Activated T-cell treated with anti-CD3 and anti-CD28 coated beads, Interleukin-2, amount 50 U/mL, for 24 hours (primary cell): ENCODE measurements at regions not wholly inside any gene's neighbourhood (a gene's known extent, or its start where the extent isn't known, plus 50 kb on each side); places are given as distances from the start of the nearest gene placed in this dataset.

Experiments
- DNase-seq: peaks from one replicate; pipeline ENCODE4 v3.0.0-alpha.2; 2020
- H3K27ac Mint-ChIP-seq: 2 replicates; pipeline ENCODE4 v1.8.0; 2020; ENCODE audit warnings: mild to moderate bottlenecking, mixed read lengths
- H3K27me3 Mint-ChIP-seq: 2 replicates; pipeline ENCODE4 v1.8.0; 2020; ENCODE audit warnings: mixed read lengths
- H3K36me3 Mint-ChIP-seq: 2 replicates; pipeline ENCODE4 v1.8.0; 2020; ENCODE audit warnings: low read depth, mixed read lengths
- H3K4me1 Mint-ChIP-seq: 2 replicates; pipeline ENCODE4 v1.8.0; 2020; ENCODE audit warnings: low read depth, mixed read lengths
- H3K4me3 Mint-ChIP-seq: 2 replicates; pipeline ENCODE4 v1.8.0; 2020; ENCODE audit warnings: mild to moderate bottlenecking, moderate library complexity, mixed read lengths
- H3K9me3 Mint-ChIP-seq: 2 replicates; pipeline ENCODE4 v1.8.0; 2020; ENCODE audit warnings: mixed read lengths

- Mint-ChIP-seq H3K9me3 (no peaks in the 10 kb centered on the region), H3K4me3 (no peak overlapping the region), H3K4me1 (peaks cover 45% of the 10 kb centered on the region), H3K36me3 (no peaks in the 10 kb centered on the region), H3K27ac (no peak overlapping the region), H3K27me3 (no peaks in the 10 kb centered on the region)
- DNase-seq = no peak
Measured at GRCh38 chr3:16798738-16799137, 86.0 kb upstream of the PLCL2 start.

- no peaks in the 10 kb centered on the region for H3K27me3 Mint-ChIP-seq
- no peaks in the 10 kb centered on the region for H3K9me3 Mint-ChIP-seq
- no peak for DNase-seq
- no peak overlapping the region for H3K4me3 Mint-ChIP-seq
- H3K4me1 Mint-ChIP-seq = peaks cover 43% of the 10 kb centered on the region
- no peaks in the 10 kb centered on the region for H3K36me3 Mint-ChIP-seq
- H3K27ac Mint-ChIP-seq = no peak overlapping the region
Measured at GRCh38 chr3:16800361-16800760, 84.4 kb upstream of the PLCL2 start.

- DNase-seq = no peak
- H3K4me3 Mint-ChIP-seq = no peak overlapping the region
- H3K4me1 Mint-ChIP-seq = peaks cover 43% of the 10 kb centered on the region
- no peaks in the 10 kb centered on the region for H3K36me3 Mint-ChIP-seq
- no peak overlapping the region for H3K27ac Mint-ChIP-seq
- no peaks in the 10 kb centered on the region for H3K27me3 Mint-ChIP-seq
- H3K9me3 Mint-ChIP-seq = no peaks in the 10 kb centered on the region
Measured at GRCh38 chr3:16801223-16801622, 83.5 kb upstream of the PLCL2 start.

- peak overlapping the region; percentile 7 for H3K27ac Mint-ChIP-seq
- H3K4me3 Mint-ChIP-seq = no peak overlapping the region
- H3K27me3 Mint-ChIP-seq = no peaks in the 10 kb centered on the region
- no peaks in the 10 kb centered on the region for H3K36me3 Mint-ChIP-seq
- peaks cover 38% of the 10 kb centered on the region for H3K4me1 Mint-ChIP-seq
- H3K9me3 Mint-ChIP-seq = no peaks in the 10 kb centered on the region
- DNase-seq = no peak
Measured at GRCh38 chr3:16801698-16802097, 83.1 kb upstream of the PLCL2 start.

GRCh38 chr3:16802389-16802788 lies 82.4 kb upstream of the PLCL2 start:
- Mint-ChIP-seq H3K36me3 (no peaks in the 10 kb centered on the region), H3K9me3 (no peaks in the 10 kb centered on the region), H3K27ac (no peak overlapping the region), H3K4me3 (no peak overlapping the region), H3K27me3 (no peaks in the 10 kb centered on the region), H3K4me1 (peaks cover 32% of the 10 kb centered on the region)
- no peak for DNase-seq

- no peaks in the 10 kb centered on the region for H3K36me3 Mint-ChIP-seq
- H3K4me1 Mint-ChIP-seq = peaks cover 29% of the 10 kb centered on the region
- H3K9me3 Mint-ChIP-seq = no peaks in the 10 kb centered on the region
- H3K4me3 Mint-ChIP-seq = no peak overlapping the region
- H3K27ac Mint-ChIP-seq = no peak overlapping the region
- H3K27me3 Mint-ChIP-seq = no peaks in the 10 kb centered on the region
- no peak for DNase-seq
Measured at GRCh38 chr3:16803019-16803418, 81.7 kb upstream of the PLCL2 start.

- H3K27me3 Mint-ChIP-seq = no peaks in the 10 kb centered on the region
- H3K27ac Mint-ChIP-seq = no peak overlapping the region
- no peak overlapping the region for H3K4me3 Mint-ChIP-seq
- DNase-seq = no peak
- no peaks in the 10 kb centered on the region for H3K9me3 Mint-ChIP-seq
- H3K4me1 Mint-ChIP-seq = peaks cover 27% of the 10 kb centered on the region
- no peaks in the 10 kb centered on the region for H3K36me3 Mint-ChIP-seq
Measured at GRCh38 chr3:16807391-16807790, 77.4 kb upstream of the PLCL2 start.

GRCh38 chr3:16808393-16809107 lies 76.2 kb upstream of the PLCL2 start:
- H3K27me3 Mint-ChIP-seq = no peaks in the 10 kb centered on the region
- no peak overlapping the region for H3K27ac Mint-ChIP-seq
- H3K36me3 Mint-ChIP-seq = no peaks in the 10 kb centered on the region
- no peak for DNase-seq
- no peaks in the 10 kb centered on the region for H3K9me3 Mint-ChIP-seq
- peaks cover 26% of the 10 kb centered on the region for H3K4me1 Mint-ChIP-seq
- H3K4me3 Mint-ChIP-seq = no peak overlapping the region

- DNase-seq = no peak
- Mint-ChIP-seq H3K27ac (no peak overlapping the region), H3K9me3 (no peaks in the 10 kb centered on the region), H3K27me3 (no peaks in the 10 kb centered on the region), H3K4me3 (no peak overlapping the region), H3K36me3 (no peaks in the 10 kb centered on the region), H3K4me1 (peaks cover 26% of the 10 kb centered on the region)
Measured at GRCh38 chr3:16809482-16809881, 75.3 kb upstream of the PLCL2 start.

GRCh38 chr3:16809993-16810392 lies 74.8 kb upstream of the PLCL2 start:
- no peak overlapping the region for H3K4me3 Mint-ChIP-seq
- no peak overlapping the region for H3K27ac Mint-ChIP-seq
- no peaks in the 10 kb centered on the region for H3K27me3 Mint-ChIP-seq
- peaks cover 26% of the 10 kb centered on the region for H3K4me1 Mint-ChIP-seq
- H3K36me3 Mint-ChIP-seq = no peaks in the 10 kb centered on the region
- DNase-seq = no peak
- no peaks in the 10 kb centered on the region for H3K9me3 Mint-ChIP-seq

- H3K36me3 Mint-ChIP-seq = no peaks in the 10 kb centered on the region
- peaks cover 27% of the 10 kb centered on the region for H3K4me1 Mint-ChIP-seq
- no peak for DNase-seq
- no peak overlapping the region for H3K4me3 Mint-ChIP-seq
- H3K27me3 Mint-ChIP-seq = no peaks in the 10 kb centered on the region
- H3K9me3 Mint-ChIP-seq = no peaks in the 10 kb centered on the region
- H3K27ac Mint-ChIP-seq = no peak overlapping the region
Measured at GRCh38 chr3:16810593-16811367, 74.0 kb upstream of the PLCL2 start.

GRCh38 chr3:16811950-16812349 lies 72.8 kb upstream of the PLCL2 start:
- Mint-ChIP-seq H3K27ac (no peak overlapping the region), H3K36me3 (no peaks in the 10 kb centered on the region), H3K27me3 (no peaks in the 10 kb centered on the region), H3K4me1 (peaks cover 31% of the 10 kb centered on the region), H3K4me3 (no peak overlapping the region), H3K9me3 (no peaks in the 10 kb centered on the region)
- DNase-seq = no peak

GRCh38 chr3:16813336-16813735 lies 71.4 kb upstream of the PLCL2 start:
- Mint-ChIP-seq H3K4me1 (peaks cover 31% of the 10 kb centered on the region), H3K36me3 (no peaks in the 10 kb centered on the region)

GRCh38 chr3:16816048-16816780 lies 68.5 kb upstream of the PLCL2 start:
- Mint-ChIP-seq H3K4me1 (peaks cover 24% of the 10 kb centered on the region), H3K27ac (no peak overlapping the region), H3K9me3 (peaks cover 7% of the 10 kb centered on the region), H3K36me3 (no peaks in the 10 kb centered on the region), H3K4me3 (no peak overlapping the region), H3K27me3 (no peaks in the 10 kb centered on the region)
- DNase-seq = no peak

More at GRCh38 chr3:16813336-16813735, 71.4 kb upstream of the PLCL2 start:
- Mint-ChIP-seq H3K27ac (no peak overlapping the region), H3K27me3 (no peaks in the 10 kb centered on the region), H3K4me3 (no peak overlapping the region), H3K9me3 (no peaks in the 10 kb centered on the region)
- DNase-seq = no peak

GRCh38 chr3:16817197-16817596 lies 67.6 kb upstream of the PLCL2 start:
- Mint-ChIP-seq H3K4me1 (peaks cover 15% of the 10 kb centered on the region), H3K4me3 (no peak overlapping the region), H3K27ac (no peak overlapping the region), H3K36me3 (no peaks in the 10 kb centered on the region), H3K9me3 (peaks cover 7% of the 10 kb centered on the region), H3K27me3 (no peaks in the 10 kb centered on the region)
- DNase-seq = no peak
